ENCODE measurements at regions not wholly inside any gene's neighbourhood (a gene's known extent, or its start where the extent isn't known, plus 50 kb on each side); places are given as distances from the start of the nearest gene placed in this dataset.
"Not testable (repeated sequence)": the region's sequence is repeated elsewhere in the genome, so short reads cannot be mapped to it uniquely, and the experiment has no call there.

GRCh38 chr14:88098163-88098562, 93.2 kb downstream of the GPR65 start:
- Histone ChIP-seq H2AFZ (ENCODE audit: low read length) (no peak overlapping the region), H3K4me2 (ENCODE audit: extremely low read depth, insufficient read depth, low read length) (no peak overlapping the region), H3K9ac (ENCODE audit: insufficient read depth, low read length) (no peak overlapping the region), H3K4me3 (replicated peaks in 1 of 4; ENCODE audit: control extremely low read depth in 1 of 4, insufficient read depth in 1 of 4, low read depth in 3 of 4, low read length in 4 of 4) (no peak overlapping the region), H3K4me1 (ENCODE audit: control insufficient read depth, extremely low read depth, insufficient read depth, low read length) (no peaks in the 10 kb centered on the region), H3K79me2 (ENCODE audit: control insufficient read depth, insufficient read depth, low read length) (no peaks in the 10 kb centered on the region), H3K9me3 (ENCODE audit: control insufficient read depth, insufficient read depth, low read depth, low read length) (no peaks in the 10 kb centered on the region), H3K36me3 (ENCODE audit: control insufficient read depth, insufficient read depth, low read length) (no peaks in the 10 kb centered on the region), H4K20me1 (ENCODE audit: control insufficient read depth, extremely low read depth, insufficient read depth, low read length) (no peaks in the 10 kb centered on the region), H3K27ac (ENCODE audit: insufficient read depth, low read length) (no peak overlapping the region), H3K27me3 (ENCODE audit: control insufficient read depth, insufficient read depth, low read length) (no peaks in the 10 kb centered on the region)
- TF ChIP-seq CTCF (conservative IDR thresholded peaks at IDR 0.05 in 1 of 2, IDR thresholded peaks at IDR 0.05 in 1 of 2; ENCODE audit: low read depth in 1 of 2, low read length in 2 of 2) (no peak), EZH2 (IDR thresholded peaks at IDR 0.05; ENCODE audit: low read length, missing control alignments) (no peak)
- no peak for DNase-seq (ENCODE audit: low read depth in 2 of 2)

DNA sequence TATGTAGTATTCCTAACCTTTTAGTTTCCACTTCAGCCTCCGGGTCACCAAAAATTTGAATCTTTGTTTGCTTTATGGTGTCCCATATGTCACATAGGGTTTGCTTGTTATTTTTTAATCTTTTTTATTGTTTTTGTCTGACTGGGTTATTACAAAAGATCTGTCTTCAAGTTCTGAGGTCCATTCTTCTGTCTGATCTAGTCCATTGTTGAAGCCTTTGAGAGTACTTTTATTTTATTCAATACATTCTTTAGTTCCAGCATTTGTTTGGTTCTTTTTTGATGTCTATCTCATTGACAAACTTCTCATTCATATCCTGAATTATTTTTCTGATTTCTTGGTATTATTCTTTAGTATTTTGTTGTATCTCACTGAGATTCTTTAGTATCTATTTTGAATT, 99.8 kb downstream of the GPR65 start:
- no peak overlapping the region for H3K4me2 ChIP-seq (ENCODE audit: extremely low read depth, insufficient read depth, low read length)
- H3K4me3 ChIP-seq (replicated peaks in 1 of 4; ENCODE audit: control extremely low read depth in 1 of 4, insufficient read depth in 1 of 4, low read depth in 3 of 4, low read length in 4 of 4): no peak overlapping the region
- H3K9ac ChIP-seq (ENCODE audit: insufficient read depth, low read length): no peak overlapping the region
- no peaks in the 10 kb centered on the region for H3K36me3 ChIP-seq (ENCODE audit: control insufficient read depth, insufficient read depth, low read length)
- peaks cover 1% of the 10 kb centered on the region for H4K20me1 ChIP-seq (ENCODE audit: control insufficient read depth, extremely low read depth, insufficient read depth, low read length)
- H3K4me1 ChIP-seq (ENCODE audit: control insufficient read depth, extremely low read depth, insufficient read depth, low read length): no peaks in the 10 kb centered on the region
- no peak overlapping the region for H2AFZ ChIP-seq (ENCODE audit: low read length)
- H3K27ac ChIP-seq (ENCODE audit: insufficient read depth, low read length): no peak overlapping the region
- H3K79me2 ChIP-seq (ENCODE audit: control insufficient read depth, insufficient read depth, low read length): no peaks in the 10 kb centered on the region
- no peak for TF ChIP-seq CTCF (conservative IDR thresholded peaks at IDR 0.05 in 1 of 2, IDR thresholded peaks at IDR 0.05 in 1 of 2; ENCODE audit: low read depth in 1 of 2, low read length in 2 of 2)
- no peak for TF ChIP-seq EZH2 (IDR thresholded peaks at IDR 0.05; ENCODE audit: low read length, missing control alignments)
- no peaks in the 10 kb centered on the region for H3K27me3 ChIP-seq (ENCODE audit: control insufficient read depth, insufficient read depth, low read length)
- no peak for DNase-seq (ENCODE audit: low read depth in 2 of 2)
- no peaks in the 10 kb centered on the region for H3K9me3 ChIP-seq (ENCODE audit: control insufficient read depth, insufficient read depth, low read depth, low read length)

DNA sequence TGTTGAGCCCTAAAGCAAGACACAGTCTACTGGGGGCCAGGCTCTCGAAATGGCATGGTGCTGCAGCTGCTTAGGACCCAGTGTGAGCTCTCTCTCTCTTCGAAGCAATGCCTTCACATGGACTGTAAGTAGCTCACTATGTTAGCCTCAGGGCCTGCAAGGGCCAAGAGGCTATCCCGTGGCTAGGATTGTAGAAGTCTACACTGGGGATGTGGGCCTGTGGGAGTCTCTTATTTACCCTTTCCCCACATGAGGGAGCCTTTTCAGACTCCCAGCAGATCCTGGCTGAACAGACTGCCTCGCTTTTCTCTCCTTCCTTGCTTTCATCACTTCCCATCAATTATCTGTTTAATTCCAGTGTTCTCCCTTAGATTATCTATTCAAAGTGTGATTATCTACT, 101.4 kb downstream of the GPR65 start:
- no peak overlapping the region for H3K27ac ChIP-seq (ENCODE audit: insufficient read depth, low read length)
- no peaks in the 10 kb centered on the region for H3K79me2 ChIP-seq (ENCODE audit: control insufficient read depth, insufficient read depth, low read length)
- H3K36me3 ChIP-seq (ENCODE audit: control insufficient read depth, insufficient read depth, low read length): no peaks in the 10 kb centered on the region
- H3K4me3 ChIP-seq (replicated peaks in 1 of 4; ENCODE audit: control extremely low read depth in 1 of 4, insufficient read depth in 1 of 4, low read depth in 3 of 4, low read length in 4 of 4): no peak overlapping the region
- no peak for DNase-seq (ENCODE audit: low read depth in 2 of 2)
- H3K9me3 ChIP-seq (ENCODE audit: control insufficient read depth, insufficient read depth, low read depth, low read length): no peaks in the 10 kb centered on the region
- H3K27me3 ChIP-seq (ENCODE audit: control insufficient read depth, insufficient read depth, low read length): no peaks in the 10 kb centered on the region
- no peak overlapping the region for H3K4me2 ChIP-seq (ENCODE audit: extremely low read depth, insufficient read depth, low read length)
- peaks cover 1% of the 10 kb centered on the region for H4K20me1 ChIP-seq (ENCODE audit: control insufficient read depth, extremely low read depth, insufficient read depth, low read length)
- no peak for TF ChIP-seq CTCF (conservative IDR thresholded peaks at IDR 0.05 in 1 of 2, IDR thresholded peaks at IDR 0.05 in 1 of 2; ENCODE audit: low read depth in 1 of 2, low read length in 2 of 2)
- TF ChIP-seq EZH2 (IDR thresholded peaks at IDR 0.05; ENCODE audit: low read length, missing control alignments): no peak
- H3K9ac ChIP-seq (ENCODE audit: insufficient read depth, low read length): no peak overlapping the region
- no peak overlapping the region for H2AFZ ChIP-seq (ENCODE audit: low read length)
- H3K4me1 ChIP-seq (ENCODE audit: control insufficient read depth, extremely low read depth, insufficient read depth, low read length): no peaks in the 10 kb centered on the region

- H3K9me3 ChIP-seq (ENCODE audit: control insufficient read depth, insufficient read depth, low read depth, low read length); H3K9ac ChIP-seq (ENCODE audit: insufficient read depth, low read length); H3K79me2 ChIP-seq (ENCODE audit: control insufficient read depth, insufficient read depth, low read length); H3K4me3 ChIP-seq (replicated peaks in 1 of 4; ENCODE audit: control extremely low read depth in 1 of 4, insufficient read depth in 1 of 4, low read depth in 3 of 4, low read length in 4 of 4); H3K4me2 ChIP-seq (ENCODE audit: extremely low read depth, insufficient read depth, low read length); H3K4me1 ChIP-seq (ENCODE audit: control insufficient read depth, extremely low read depth, insufficient read depth, low read length); H4K20me1 ChIP-seq (ENCODE audit: control insufficient read depth, extremely low read depth, insufficient read depth, low read length); H3K36me3 ChIP-seq (ENCODE audit: control insufficient read depth, insufficient read depth, low read length); H2AFZ ChIP-seq (ENCODE audit: low read length); H3K27ac ChIP-seq (ENCODE audit: insufficient read depth, low read length); H3K27me3 ChIP-seq (ENCODE audit: control insufficient read depth, insufficient read depth, low read length); DNase-seq (ENCODE audit: low read depth in 2 of 2): not testable (repeated sequence)
These were observed 122.7 kb downstream of the GPR65 start for GRCh38 chr14:88127669-88128068.
